ENCODE measurements at regions not wholly inside any gene's neighbourhood (a gene's known extent, or its start where the extent isn't known, plus 50 kb on each side); places are given as distances from the start of the nearest gene placed in this dataset.
"Not testable (repeated sequence)": the region's sequence is repeated elsewhere in the genome, so short reads cannot be mapped to it uniquely, and the experiment has no call there.

DNA sequence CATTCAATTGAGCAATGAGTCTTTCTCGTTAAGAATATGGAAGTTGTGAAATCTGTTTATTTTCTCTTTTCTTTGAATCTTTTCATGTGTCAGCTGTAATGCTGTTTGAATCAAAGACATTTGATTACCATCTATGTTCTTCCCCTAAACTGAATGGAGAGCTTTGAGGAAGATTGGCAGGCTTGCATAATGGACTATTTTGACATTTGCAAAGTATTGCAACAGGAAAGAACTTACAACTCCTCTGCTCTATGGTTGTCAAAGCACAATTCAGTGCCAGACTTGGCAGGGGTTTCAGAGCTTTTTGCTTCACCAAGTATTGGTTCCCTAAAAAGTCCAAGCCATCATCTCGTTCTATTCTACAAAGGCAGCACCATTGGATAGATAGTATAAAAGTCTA lies 549.0 kb upstream of the NUDT12 start:
- Mint-ChIP-seq H3K27me3 (no peaks in the 10 kb centered on the region), H3K4me1 (no peaks in the 10 kb centered on the region), H3K36me3 (ENCODE audit: low read depth) (no peaks in the 10 kb centered on the region), H3K4me3 (no peak overlapping the region), H3K27ac (no peak overlapping the region)
- DNase-seq, result no peak
- ATAC-seq, result no peak
- H3K9me3 ChIP-seq (ENCODE audit: control insufficient read depth, low read length, poor library complexity, severe bottlenecking), result no peaks in the 10 kb centered on the region

- Mint-ChIP-seq H3K4me1 (no peaks in the 10 kb centered on the region), H3K36me3 (ENCODE audit: low read depth) (no peaks in the 10 kb centered on the region), H3K4me3 (no peak overlapping the region), H3K27ac (no peak overlapping the region), H3K27me3 (no peaks in the 10 kb centered on the region)
- ATAC-seq (no peak), DNase-seq (no peak)
- no peaks in the 10 kb centered on the region for H3K9me3 ChIP-seq (ENCODE audit: control insufficient read depth, low read length, poor library complexity, severe bottlenecking)
Observed at GRCh38 chr5:104096451-104096850, 533.9 kb upstream of the NUDT12 start.

GRCh38 chr5:104095527-104095926 lies 532.9 kb upstream of the NUDT12 start:
- Mint-ChIP-seq H3K36me3 (ENCODE audit: low read depth) (no peaks in the 10 kb centered on the region), H3K4me1 (no peaks in the 10 kb centered on the region), H3K4me3 (no peak overlapping the region), H3K27ac (no peak overlapping the region), H3K27me3 (no peaks in the 10 kb centered on the region)
- DNase-seq (no peak), ATAC-seq (no peak)
- H3K9me3 ChIP-seq (ENCODE audit: control insufficient read depth, low read length, poor library complexity, severe bottlenecking), result no peaks in the 10 kb centered on the region

- Mint-ChIP-seq H3K27ac (no peak overlapping the region), H3K27me3 (no peaks in the 10 kb centered on the region), H3K36me3 (ENCODE audit: low read depth) (no peaks in the 10 kb centered on the region), H3K4me3 (no peak overlapping the region), H3K4me1 (no peaks in the 10 kb centered on the region)
- ATAC-seq (no peak), DNase-seq (no peak)
- H3K9me3 ChIP-seq (ENCODE audit: control insufficient read depth, low read length, poor library complexity, severe bottlenecking), result no peaks in the 10 kb centered on the region
Observed at GRCh38 chr5:104088876-104089778, 526.5 kb upstream of the NUDT12 start.

- no peaks in the 10 kb centered on the region for H3K9me3 ChIP-seq (ENCODE audit: control insufficient read depth, low read length, poor library complexity, severe bottlenecking)
- no peak overlapping the region for H3K27ac Mint-ChIP-seq
- no peaks in the 10 kb centered on the region for H3K4me1 Mint-ChIP-seq
- H3K27me3 Mint-ChIP-seq, result no peaks in the 10 kb centered on the region
- DNase-seq (no peak), ATAC-seq (no peak)
- no peak overlapping the region for H3K4me3 Mint-ChIP-seq
- H3K36me3 Mint-ChIP-seq (ENCODE audit: low read depth), result no peaks in the 10 kb centered on the region
Observed at GRCh38 chr5:104084896-104085295, 522.3 kb upstream of the NUDT12 start.

- H3K4me1 Mint-ChIP-seq, result no peaks in the 10 kb centered on the region
- H3K27me3 Mint-ChIP-seq, result no peaks in the 10 kb centered on the region
- DNase-seq (no peak), ATAC-seq (no peak)
- H3K9me3 ChIP-seq (ENCODE audit: control insufficient read depth, low read length, poor library complexity, severe bottlenecking), result no peaks in the 10 kb centered on the region
- no peak overlapping the region for H3K27ac Mint-ChIP-seq
- H3K4me3 Mint-ChIP-seq, result no peak overlapping the region
- H3K36me3 Mint-ChIP-seq (ENCODE audit: low read depth), result no peaks in the 10 kb centered on the region
Observed at GRCh38 chr5:104082754-104083153, 520.2 kb upstream of the NUDT12 start.

GRCh38 chr5:104081232-104081631 lies 518.6 kb upstream of the NUDT12 start:
- Mint-ChIP-seq H3K36me3 (ENCODE audit: low read depth) (no peaks in the 10 kb centered on the region), H3K27me3 (no peaks in the 10 kb centered on the region), H3K27ac (no peak overlapping the region), H3K4me3 (no peak overlapping the region), H3K4me1 (no peaks in the 10 kb centered on the region)
- DNase-seq, result no peak
- no peaks in the 10 kb centered on the region for H3K9me3 ChIP-seq (ENCODE audit: control insufficient read depth, low read length, poor library complexity, severe bottlenecking)
- no peak for ATAC-seq

GRCh38 chr5:104080646-104081175 lies 518.1 kb upstream of the NUDT12 start:
- no peak overlapping the region for H3K4me3 Mint-ChIP-seq
- H3K27ac Mint-ChIP-seq, result no peak overlapping the region
- ATAC-seq (no peak), DNase-seq (no peak)
- no peaks in the 10 kb centered on the region for H3K9me3 ChIP-seq (ENCODE audit: control insufficient read depth, low read length, poor library complexity, severe bottlenecking)
- no peaks in the 10 kb centered on the region for H3K27me3 Mint-ChIP-seq
- no peaks in the 10 kb centered on the region for H3K4me1 Mint-ChIP-seq
- no peaks in the 10 kb centered on the region for H3K36me3 Mint-ChIP-seq (ENCODE audit: low read depth)

GRCh38 chr5:104079861-104080645 lies 517.5 kb upstream of the NUDT12 start:
- H3K4me3 Mint-ChIP-seq; H3K36me3 Mint-ChIP-seq (ENCODE audit: low read depth); H3K27ac Mint-ChIP-seq; DNase-seq; ATAC-seq; H3K9me3 ChIP-seq (ENCODE audit: control insufficient read depth, low read length, poor library complexity, severe bottlenecking); H3K27me3 Mint-ChIP-seq; H3K4me1 Mint-ChIP-seq: not testable (repeated sequence)

GRCh38 chr5:104071887-104072286 lies 509.3 kb upstream of the NUDT12 start:
- no peak for ATAC-seq
- Mint-ChIP-seq H3K36me3 (ENCODE audit: low read depth) (peaks cover 2% of the 10 kb centered on the region), H3K27ac (no peak overlapping the region), H3K27me3 (no peaks in the 10 kb centered on the region), H3K4me1 (no peaks in the 10 kb centered on the region), H3K4me3 (no peak overlapping the region)
- DNase-seq, result no peak
- H3K9me3 ChIP-seq (ENCODE audit: control insufficient read depth, low read length, poor library complexity, severe bottlenecking), result no peaks in the 10 kb centered on the region

- H3K4me1 Mint-ChIP-seq, result no peaks in the 10 kb centered on the region
- no peak overlapping the region for H3K27ac Mint-ChIP-seq
- ATAC-seq, result no peak
- no peaks in the 10 kb centered on the region for H3K27me3 Mint-ChIP-seq
- no peaks in the 10 kb centered on the region for H3K9me3 ChIP-seq (ENCODE audit: control insufficient read depth, low read length, poor library complexity, severe bottlenecking)
- no peak overlapping the region for H3K4me3 Mint-ChIP-seq
- no peak for DNase-seq
- no peaks in the 10 kb centered on the region for H3K36me3 Mint-ChIP-seq (ENCODE audit: low read depth)
Observed at GRCh38 chr5:104062621-104063377, 500.2 kb upstream of the NUDT12 start.

GRCh38 chr5:104061707-104062106 lies 499.1 kb upstream of the NUDT12 start:
- H3K4me3 Mint-ChIP-seq, result no peak overlapping the region
- H3K27me3 Mint-ChIP-seq, result no peaks in the 10 kb centered on the region
- H3K9me3 ChIP-seq (ENCODE audit: control insufficient read depth, low read length, poor library complexity, severe bottlenecking), result no peaks in the 10 kb centered on the region
- no peaks in the 10 kb centered on the region for H3K4me1 Mint-ChIP-seq
- ATAC-seq (no peak), DNase-seq (no peak)
- no peak overlapping the region for H3K27ac Mint-ChIP-seq
- H3K36me3 Mint-ChIP-seq (ENCODE audit: low read depth), result no peaks in the 10 kb centered on the region

GRCh38 chr5:104053353-104053649 lies 490.7 kb upstream of the NUDT12 start:
- H3K27me3 Mint-ChIP-seq, result no peaks in the 10 kb centered on the region
- H3K27ac Mint-ChIP-seq, result no peak overlapping the region

More at GRCh38 chr5:104053353-104053649, 490.7 kb upstream of the NUDT12 start:
- ATAC-seq (no peak), DNase-seq (no peak)
- H3K4me3 Mint-ChIP-seq, result no peak overlapping the region
- no peaks in the 10 kb centered on the region for H3K9me3 ChIP-seq (ENCODE audit: control insufficient read depth, low read length, poor library complexity, severe bottlenecking)
- H3K36me3 Mint-ChIP-seq (ENCODE audit: low read depth), result no peaks in the 10 kb centered on the region
- H3K4me1 Mint-ChIP-seq, result no peaks in the 10 kb centered on the region
